Posterior vena cava (tissue), 2 donors: ENCODE measurements at regions not wholly inside any gene's neighbourhood (a gene's known extent, or its start where the extent isn't known, plus 50 kb on each side); places are given as distances from the start of the nearest gene placed in this dataset.

Experiments
- DNase-seq: peaks from one replicate; pipeline ENCODE4 v3.0.0-alpha.2; 2020; ENCODE audit warnings: low spot score
- intact Hi-C, 2 donors: fragments of 100-400 bp; cut with DNase I; formaldehyde crosslinking; loops; one replicate each; pipeline versions ENCODE4 v1.14.1 to v1.14.2; 2022 to 2023
- donor health status: DM: yes; HTN: yes; CAD: no.
- donor health status: DM: yes; HTN: yes; CAD: no.

DNA sequence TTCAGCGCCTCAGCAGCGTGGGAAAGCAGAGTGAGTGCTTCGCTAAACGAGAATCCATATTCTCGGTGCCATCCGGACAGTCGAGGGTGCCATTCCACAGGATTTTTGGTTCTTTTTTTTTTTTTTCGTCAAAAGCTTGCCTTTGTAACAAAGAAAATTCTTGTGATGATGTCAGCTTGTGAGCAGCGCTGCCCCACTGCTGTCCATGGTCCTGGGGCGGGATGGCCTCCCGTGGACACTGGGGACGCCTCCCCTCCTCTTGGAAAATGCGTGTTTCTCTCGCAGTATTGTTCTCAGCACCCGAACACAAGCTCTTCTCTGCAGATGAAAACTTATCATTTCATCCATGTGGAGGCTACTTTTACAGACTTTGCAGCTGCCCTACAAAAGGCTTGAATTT is 477.4 kb downstream of the TCERG1L start:
- DNase-seq: no peak
- intact Hi-C loops: no loop called here

- intact Hi-C loops: no loop called here
- DNase-seq: no peak
These were observed 476.9 kb downstream of the TCERG1L start for GRCh38 chr10:130834573-130834972.

DNA sequence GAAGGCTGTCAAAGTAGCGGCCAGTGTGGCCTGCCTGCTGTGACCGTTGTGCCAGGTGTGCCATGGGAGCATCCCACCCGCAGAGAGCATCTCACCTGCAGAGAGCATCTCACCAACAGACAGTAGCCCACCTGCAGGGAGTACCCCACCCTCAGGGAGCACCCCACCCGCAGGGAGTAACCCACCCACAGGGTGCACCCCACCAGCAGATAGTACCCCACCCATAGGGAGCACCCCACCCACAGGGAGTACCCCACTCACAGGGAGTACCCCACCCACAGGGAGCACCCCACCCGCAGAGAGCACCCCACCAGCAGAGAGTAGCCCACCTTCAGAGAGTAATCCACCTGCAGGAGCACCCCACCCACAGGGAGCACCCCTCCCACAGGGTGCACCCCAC is 476.5 kb downstream of the TCERG1L start:
- no peak for DNase-seq
- intact Hi-C loops: no loop called here

GRCh38 chr10:130836344-130836743 is 475.2 kb downstream of the TCERG1L start:
- DNase-seq: no peak
- intact Hi-C loops: loop anchor here in 1 of 2 donors (1.0 kb wide), 1 partner anchor 43 kb away; no protein-coding TSS in a partner anchor

GRCh38 chr10:130843051-130843653 is 468.4 kb downstream of the TCERG1L start:
- DNase-seq: no peak
- intact Hi-C loops: no loop called here

- no peak for DNase-seq
- intact Hi-C loops: no loop called here
These were observed 467.2 kb downstream of the TCERG1L start for GRCh38 chr10:130844310-130844709.

DNA sequence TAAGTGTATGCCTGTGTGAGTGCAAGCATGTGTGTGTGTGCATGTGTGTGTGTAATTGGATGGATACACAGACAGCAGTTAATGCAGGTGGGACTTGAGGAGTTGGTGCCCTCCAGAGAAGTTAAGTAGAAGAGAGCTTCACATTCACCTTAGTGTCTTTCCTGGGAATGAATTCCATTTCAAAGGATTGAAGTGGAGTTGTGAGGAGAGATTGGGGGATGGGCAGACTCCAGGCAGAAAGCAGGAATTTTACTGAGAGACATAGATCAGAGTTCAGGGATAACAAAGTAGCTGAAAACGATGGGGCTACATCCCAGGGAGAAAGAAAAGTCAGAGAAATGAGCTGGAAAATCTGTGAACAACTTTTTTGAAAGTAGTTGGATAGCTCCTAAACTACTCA is 464.4 kb downstream of the TCERG1L start:
- intact Hi-C loops: no loop called here
- DNase-seq: no peak

DNA sequence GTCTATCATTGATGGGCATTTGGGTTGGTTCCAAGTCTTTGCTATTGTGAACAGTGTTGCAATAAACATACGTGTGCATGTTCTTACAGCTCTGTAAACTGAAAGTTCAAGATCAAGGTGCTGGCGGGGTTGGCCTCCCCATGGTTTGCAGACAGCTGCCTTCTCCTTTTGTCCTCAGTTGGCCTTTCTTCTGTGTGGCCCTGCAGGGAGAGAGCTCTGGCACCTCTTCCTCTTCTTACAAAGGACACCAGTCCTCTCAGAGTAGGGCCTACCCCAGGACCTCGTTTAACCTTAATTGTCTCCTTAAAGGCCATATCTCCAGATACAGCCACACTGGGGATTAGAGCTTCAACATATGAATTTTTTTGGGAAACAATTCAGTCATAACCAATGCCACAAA is 462.7 kb downstream of the TCERG1L start:
- DNase-seq: no peak
- intact Hi-C loops: no loop called here

DNA sequence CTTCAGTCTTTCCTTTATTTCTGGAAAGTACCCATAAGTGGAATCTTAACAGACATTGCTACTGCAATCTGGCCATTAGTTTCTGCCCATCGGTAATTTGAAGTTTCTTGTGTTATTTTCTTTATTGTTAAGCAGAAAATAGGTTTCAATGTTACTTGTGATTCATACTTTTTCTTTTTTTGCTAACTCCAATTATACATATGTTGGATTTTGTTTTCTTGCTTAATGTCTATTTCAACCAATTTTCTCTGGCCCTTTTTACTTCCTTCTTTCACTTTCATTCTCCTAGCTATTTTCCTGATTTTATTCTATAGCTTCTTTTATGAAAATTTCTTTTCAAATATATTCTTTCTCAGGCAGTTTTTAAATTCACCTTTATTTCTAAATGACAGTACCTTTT is 457.4 kb downstream of the TCERG1L start:
- no peak for DNase-seq

DNA sequence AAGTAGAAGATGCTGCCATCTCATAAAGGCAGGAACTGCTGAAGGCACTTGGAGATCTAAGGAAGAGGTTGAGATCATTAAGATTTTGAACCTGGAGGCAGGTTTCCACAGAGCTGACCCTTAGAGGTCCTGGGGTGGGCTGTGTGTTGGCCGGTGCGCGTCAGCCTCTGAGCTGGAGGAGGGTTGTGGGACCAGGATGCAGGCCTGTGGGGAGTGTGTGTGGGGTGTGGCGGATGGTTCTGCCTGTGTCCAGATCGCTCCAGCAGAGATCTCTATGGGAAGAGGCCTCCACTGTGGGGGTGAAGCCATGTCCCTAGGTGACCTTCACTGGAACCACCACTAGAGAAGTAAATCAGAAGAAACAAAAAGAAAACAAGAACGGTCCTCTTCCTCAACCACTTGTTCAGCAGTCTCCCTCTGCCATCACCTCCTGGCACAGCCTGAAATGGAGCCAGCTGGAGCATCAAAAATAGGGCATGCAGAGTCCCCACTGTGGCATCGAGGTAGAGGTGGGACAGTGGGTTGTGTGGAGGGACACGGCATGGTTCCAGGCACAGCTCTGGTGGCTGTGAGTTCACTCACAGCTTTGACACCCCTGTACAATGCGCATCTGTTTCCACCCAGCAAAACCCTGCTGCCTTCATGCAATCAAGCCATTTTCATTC is 453.8 kb downstream of the TCERG1L start:
- intact Hi-C loops: no loop called here
- no peak for DNase-seq

More for the DNA sequence above, 457.4 kb downstream of the TCERG1L start:
- intact Hi-C loops: no loop called here

- DNase-seq: no peak
- intact Hi-C loops: no loop called here
These were observed 452.9 kb downstream of the TCERG1L start for GRCh38 chr10:130858626-130859025.

DNA sequence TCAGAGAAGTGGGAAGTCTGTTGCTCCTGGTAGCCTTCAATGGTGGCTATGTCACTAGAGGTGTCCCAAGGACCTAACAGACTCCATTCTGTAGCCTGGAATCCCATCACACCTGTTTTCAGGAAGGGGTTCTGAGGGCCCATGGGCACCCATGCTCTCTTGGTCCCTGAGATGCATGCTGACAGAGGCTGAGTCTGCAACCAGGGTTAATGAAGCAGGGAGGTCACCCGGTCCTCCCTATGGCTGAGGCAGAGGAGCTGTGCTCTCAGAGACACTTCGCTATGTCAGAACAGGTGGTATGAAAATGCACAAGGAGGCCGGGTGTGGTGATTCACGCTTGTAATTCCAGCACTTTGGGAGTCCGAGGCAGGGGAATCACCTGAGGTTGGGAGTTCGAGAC is 452.1 kb downstream of the TCERG1L start:
- DNase-seq: no peak
- intact Hi-C loops: no loop called here

DNA sequence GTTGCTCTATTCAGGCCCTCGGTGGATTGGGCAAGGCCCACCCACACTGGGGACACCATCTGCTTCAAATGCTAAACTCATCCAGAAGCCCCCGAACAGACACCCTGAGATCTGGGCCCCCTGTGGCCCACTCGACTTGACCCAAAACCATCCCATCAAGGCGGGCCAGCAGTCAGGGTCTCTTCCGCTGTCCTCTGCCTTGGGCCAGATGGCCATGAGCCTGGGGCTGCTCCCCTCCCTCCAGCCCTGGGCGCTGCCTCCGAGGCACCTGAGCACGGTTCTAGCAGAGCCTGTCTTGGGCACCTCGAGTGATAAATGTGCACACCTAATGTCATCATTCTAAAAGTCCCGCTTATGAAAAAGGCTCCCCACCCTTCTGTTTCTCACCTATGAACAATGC is 449.4 kb downstream of the TCERG1L start:
- no peak for DNase-seq
- intact Hi-C loops: no loop called here

DNA sequence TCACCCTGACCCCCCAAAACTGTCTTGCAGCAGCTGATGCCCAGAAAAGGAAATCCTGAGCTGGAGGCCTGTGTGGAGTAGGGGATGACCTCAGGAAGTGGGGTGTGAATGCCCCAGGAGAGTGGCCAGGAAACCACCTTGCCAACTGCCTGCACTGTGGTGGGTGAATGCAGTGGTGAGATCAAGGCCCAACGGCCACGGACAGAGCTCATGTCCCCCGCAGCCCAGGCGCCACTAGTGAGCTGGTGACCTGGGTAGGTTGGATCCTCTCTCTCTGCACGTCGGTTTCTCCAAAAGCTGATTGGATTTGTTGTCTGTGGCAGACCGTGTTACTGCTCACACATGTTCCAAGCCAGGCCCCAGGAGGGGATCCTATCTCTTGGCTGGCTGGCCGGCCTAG is 448.9 kb downstream of the TCERG1L start:
- intact Hi-C loops: no loop called here
- no peak for DNase-seq

DNA sequence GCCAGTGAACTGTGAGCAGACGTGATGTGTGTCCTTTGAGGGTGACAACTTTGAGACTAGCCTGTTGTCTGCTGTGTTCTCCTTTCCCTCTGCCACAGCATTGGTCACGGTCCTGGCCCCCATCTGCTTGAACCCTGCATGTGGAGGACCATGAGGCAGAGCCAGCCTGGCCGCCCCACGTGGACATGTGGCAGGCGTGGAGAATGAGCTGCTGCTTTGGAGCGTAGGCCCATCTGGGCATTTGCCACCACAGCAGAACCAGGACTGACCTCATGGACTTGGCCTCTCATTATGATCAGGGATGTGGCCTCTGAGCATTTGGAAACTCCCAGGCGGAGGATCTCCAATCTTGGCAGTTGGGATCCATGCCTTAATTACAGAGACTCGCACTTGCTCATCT is 448.5 kb downstream of the TCERG1L start:
- DNase-seq: no peak
- intact Hi-C loops: no loop called here

DNA sequence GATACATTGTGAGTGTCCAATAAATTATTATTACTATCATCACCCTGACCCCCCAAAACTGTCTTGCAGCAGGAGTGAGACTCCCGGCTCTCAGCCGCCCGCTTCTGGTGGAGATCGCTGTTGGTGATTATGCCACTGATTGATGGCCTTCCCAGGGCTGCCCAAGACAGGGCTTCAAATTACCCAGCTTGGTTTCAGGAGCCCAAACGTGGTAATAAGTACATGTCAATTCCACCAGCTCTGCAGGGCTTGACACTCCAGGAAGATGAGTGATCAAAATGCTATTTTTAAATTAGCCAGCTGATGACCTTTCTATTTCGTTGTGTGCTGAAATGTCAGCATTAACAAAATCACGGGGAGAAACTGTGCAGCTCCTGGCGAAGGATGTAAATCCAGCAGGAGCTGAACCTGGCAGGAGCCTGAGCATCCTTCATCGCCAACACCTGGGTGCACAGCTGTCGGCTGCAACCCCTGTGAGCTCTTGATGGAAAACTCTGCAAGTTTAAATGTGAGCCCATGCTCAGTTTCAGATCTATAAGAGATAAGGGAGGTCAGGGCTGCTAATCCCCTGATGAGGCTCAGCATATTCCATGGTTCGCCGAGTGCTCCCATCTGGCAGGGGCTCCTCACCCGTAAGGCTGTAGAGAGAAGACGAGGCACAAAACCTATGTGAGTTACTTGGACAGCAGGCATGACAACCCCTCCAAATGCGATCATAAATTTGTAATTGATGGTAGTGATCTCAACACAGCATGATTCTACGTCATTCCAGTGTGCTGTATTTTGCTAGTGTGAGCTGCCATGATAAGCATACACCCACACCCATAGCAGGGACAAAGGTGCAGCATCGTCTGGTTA is 446.3 kb downstream of the TCERG1L start:
- intact Hi-C loops: no loop called here
- no peak for DNase-seq

DNA sequence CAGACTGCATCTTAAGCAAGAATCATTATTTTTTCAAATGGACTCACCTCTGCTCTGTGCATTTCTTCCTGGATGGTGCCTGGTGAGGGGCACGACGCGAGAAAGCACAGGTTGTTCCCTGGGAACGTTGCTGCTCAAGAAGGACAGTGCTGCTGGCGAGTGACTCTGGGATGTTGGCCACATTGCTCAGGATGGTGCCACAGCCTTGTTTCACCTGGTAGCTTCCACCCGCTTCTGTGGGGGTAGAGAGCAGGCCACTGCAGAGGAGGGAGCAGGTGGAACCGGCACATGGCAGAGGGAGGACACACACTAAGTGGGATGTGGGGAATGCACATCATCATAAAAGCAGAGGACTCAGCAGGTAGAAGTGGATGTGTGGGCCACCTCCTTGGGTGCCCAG is 444.7 kb downstream of the TCERG1L start:
- intact Hi-C loops: no loop called here

GRCh38 chr10:130867446-130868194 is 443.9 kb downstream of the TCERG1L start:
- intact Hi-C loops: no loop called here
- DNase-seq: no peak

More for the DNA sequence above, 444.7 kb downstream of the TCERG1L start:
- no peak for DNase-seq

DNA sequence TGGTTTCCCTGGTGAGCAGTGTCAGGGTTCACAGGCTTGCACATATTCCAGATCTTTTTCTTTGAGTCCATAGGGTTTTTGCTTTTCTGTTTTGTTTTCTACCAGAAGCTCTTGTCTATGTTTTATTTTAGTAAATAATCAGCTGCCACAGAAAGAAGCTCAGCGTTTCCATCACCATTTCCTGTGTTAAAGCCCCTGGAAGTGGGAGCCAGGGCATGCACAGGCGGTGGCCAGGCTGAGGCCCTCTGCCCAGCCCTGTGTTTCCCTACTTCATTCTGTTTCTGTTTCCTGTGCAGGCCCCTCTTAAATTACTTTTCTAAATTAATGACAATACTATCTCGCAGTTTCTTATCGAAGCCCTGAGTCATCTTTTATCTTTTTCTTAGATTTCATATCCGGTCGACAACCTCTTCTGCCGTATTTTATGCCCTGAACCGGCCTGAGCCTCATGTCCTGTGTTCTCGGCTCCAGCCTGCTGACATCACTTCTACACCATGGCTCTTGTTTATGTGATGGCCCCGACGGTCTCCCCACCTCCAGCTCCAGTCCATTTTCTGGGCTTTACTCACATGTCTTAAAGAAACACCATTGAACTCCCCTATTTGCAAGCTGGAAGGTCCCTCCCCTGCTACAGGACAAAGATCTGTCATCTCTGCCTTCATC is 442.2 kb downstream of the TCERG1L start:
- intact Hi-C loops: no loop called here
- DNase-seq: no peak
